CD8-positive, alpha-beta memory T cell (primary cell): ENCODE measurements at regions not wholly inside any gene's neighbourhood (a gene's known extent, or its start where the extent isn't known, plus 50 kb on each side); places are given as distances from the start of the nearest gene placed in this dataset.
A peak's percentile ranks its signal among the peaks of the same experiment; 100 is the strongest.

Experiments used
- CTCF ChIA-PET: fragments of 350-600 bp; sonication (Branson Sonifier 250); formaldehyde crosslinking; loops from one replicate; lab custom pipeline; 2021; ENCODE audit warnings: antibody characterized with exemption; lab: Charles Lee
- POLR2A ChIA-PET: fragments of 350-600 bp; sonication (Branson Sonifier 250); formaldehyde crosslinking; loops from one replicate; lab custom pipeline; 2021; ENCODE audit warnings: antibody characterized with exemption; lab: Charles Lee
- DNase-seq, 5 donors: peaks; one replicate each; pipeline versions ENCODE4 v3.0.0 to v3.0.0-alpha.2; 2020 to 2022; ENCODE audit warnings: mixed read lengths in 1 of 5
- H3K27ac ChIP-seq: one replicate; pipeline ENCODE4 v1.7.0; 2013; ENCODE audit warnings: low read depth, mild to moderate bottlenecking, low read length, moderate library complexity
- H3K27me3 ChIP-seq: 2 replicates; pipeline ENCODE4 v1.7.0; 2013; ENCODE audit warnings: low read length, mild to moderate bottlenecking; ENCODE audit not compliant: insufficient read depth, poor library complexity, severe bottlenecking
- H3K36me3 ChIP-seq: 2 replicates; pipeline ENCODE4 v1.7.0; 2013; ENCODE audit warnings: mild to moderate bottlenecking, low read length, moderate library complexity; ENCODE audit not compliant: insufficient read depth
- H3K4me1 ChIP-seq: 2 replicates; pipeline ENCODE4 v1.7.0; 2013; ENCODE audit warnings: mild to moderate bottlenecking, low read length, moderate library complexity; ENCODE audit not compliant: insufficient read depth
- H3K4me3 ChIP-seq: 2 replicates; pipeline ENCODE4 v1.7.0; 2013; ENCODE audit warnings: mild to moderate bottlenecking, low read length
- H3K9me3 ChIP-seq: 2 replicates; pipeline ENCODE4 v1.7.0; 2013; ENCODE audit warnings: mild to moderate bottlenecking, low read length
- H3K27ac Mint-ChIP-seq, 8 donors: one replicate each; pipeline ENCODE4 v1.8.0; 2020 to 2021; ENCODE audit warnings: mixed read lengths in 8 of 8, mild to moderate bottlenecking in 6 of 8, inconsistent platforms in 3 of 8, moderate library complexity in 3 of 8
- H3K27me3 Mint-ChIP-seq, 2 donors: one replicate each; pipeline ENCODE4 v1.8.0; 2020 to 2021; ENCODE audit warnings: mixed read lengths in 2 of 2, mild to moderate bottlenecking in 1 of 2, moderate library complexity in 1 of 2
- H3K36me3 Mint-ChIP-seq, 3 donors: one replicate each; pipeline ENCODE4 v1.8.0; 2020 to 2021; ENCODE audit warnings: mixed read lengths in 3 of 3, inconsistent platforms in 1 of 3, mild to moderate bottlenecking in 1 of 3
- H3K4me1 Mint-ChIP-seq, 3 donors: one replicate each; pipeline ENCODE4 v1.8.0; 2020 to 2021; ENCODE audit warnings: mixed read lengths in 3 of 3, inconsistent platforms in 1 of 3, mild to moderate bottlenecking in 1 of 3
- H3K4me3 Mint-ChIP-seq, 7 donors: one replicate each; pipeline ENCODE4 v1.8.0; 2020 to 2021; ENCODE audit warnings: mixed read lengths in 7 of 7, mild to moderate bottlenecking in 6 of 7, moderate library complexity in 4 of 7, inconsistent platforms in 2 of 7
- H3K9me3 Mint-ChIP-seq, 5 donors: one replicate each; pipeline ENCODE4 v1.8.0; 2020 to 2022; ENCODE audit warnings: mixed read lengths in 5 of 5, mild to moderate bottlenecking in 3 of 5, moderate library complexity in 2 of 5, inconsistent platforms in 1 of 5

DNA sequence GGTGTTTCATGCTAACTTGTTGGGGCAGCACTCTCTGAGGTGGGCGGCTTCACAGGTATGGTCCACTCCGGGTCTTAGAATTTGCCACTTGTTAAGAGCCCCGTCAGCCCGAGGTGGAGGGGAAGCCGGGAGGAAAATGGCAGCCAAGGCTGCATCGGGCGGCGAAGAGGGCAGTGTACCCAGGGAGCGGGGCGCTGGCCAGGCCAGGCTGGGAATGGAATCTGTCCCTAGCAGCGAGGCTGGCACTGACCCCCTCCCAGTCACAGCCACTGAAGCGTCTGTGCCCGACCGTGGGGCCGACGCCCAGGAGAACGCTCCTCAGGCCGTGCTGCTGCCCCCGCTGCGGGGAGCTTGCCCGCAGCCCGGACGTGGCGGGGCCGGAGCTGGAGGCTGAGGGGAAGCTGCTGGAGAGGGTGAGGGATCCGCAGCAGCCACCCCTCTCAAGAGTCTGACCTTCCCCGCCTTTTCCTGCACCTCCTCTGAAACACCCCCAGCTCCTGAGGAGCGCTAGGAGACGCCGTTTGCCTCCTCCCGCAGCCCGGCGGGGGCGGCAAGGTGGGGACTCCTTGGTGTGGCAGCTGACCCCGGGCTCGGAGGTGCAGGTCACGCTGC, 313.8 kb upstream of the SPRY2 start:
- Mint-ChIP-seq H3K36me3 (peaks cover 0 to 9% (median 5%) of the 10 kb centered on the region in 3 donors), H3K4me1 (no peaks in the 10 kb centered on the region), H3K4me3 (peak overlapping the region in 1 of 7 donors; percentile 7), H3K27me3 (peaks cover 1 to 3% of the 10 kb centered on the region in 2 donors), H3K27ac (no peak overlapping the region), H3K9me3 (peaks cover 5 to 10% (median 8%) of the 10 kb centered on the region in 5 donors)
- no peak for DNase-seq
- no peaks in the 10 kb centered on the region for H3K36me3 ChIP-seq
- no peak overlapping the region for H3K4me3 ChIP-seq
- no peaks in the 10 kb centered on the region for H3K9me3 ChIP-seq
- ChIA-PET POLR2A (no interaction called here), CTCF (no interaction called here)
- no peaks in the 10 kb centered on the region for H3K27me3 ChIP-seq
- no peaks in the 10 kb centered on the region for H3K4me1 ChIP-seq
- no peak overlapping the region for H3K27ac ChIP-seq

DNA sequence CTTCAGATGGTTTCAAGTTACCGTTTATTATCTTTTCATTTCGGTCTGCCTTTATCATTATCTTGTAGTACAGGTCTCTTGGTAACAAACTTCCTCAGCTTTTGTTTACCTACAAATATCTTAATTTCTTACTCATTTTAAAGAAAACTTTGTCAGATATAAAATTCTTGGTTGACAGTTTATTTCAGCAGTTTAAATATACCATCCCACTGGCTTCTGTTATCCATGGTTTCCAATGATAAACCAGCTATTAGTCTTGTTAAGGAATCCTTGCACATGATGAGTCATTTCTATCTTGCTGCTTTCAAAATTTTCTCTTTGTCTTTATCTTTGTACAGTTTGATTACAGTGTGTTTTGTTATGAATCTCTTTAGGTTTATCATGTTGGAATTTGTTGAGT, 308.3 kb upstream of the SPRY2 start:
- H3K36me3 Mint-ChIP-seq = peaks cover 0 to 18% (median 0%) of the 10 kb centered on the region in 3 donors
- H3K36me3 ChIP-seq = no peaks in the 10 kb centered on the region
- H3K27ac ChIP-seq = no peak overlapping the region
- no peaks in the 10 kb centered on the region for H3K9me3 ChIP-seq
- peaks cover 5 to 19% (median 7%) of the 10 kb centered on the region in 5 donors for H3K9me3 Mint-ChIP-seq
- POLR2A ChIA-PET = no interaction called here
- H3K4me1 ChIP-seq = no peaks in the 10 kb centered on the region
- peaks cover 0 to 3% of the 10 kb centered on the region in 2 donors for H3K27me3 Mint-ChIP-seq
- H3K4me3 ChIP-seq = no peak overlapping the region
- CTCF ChIA-PET = no interaction called here
- DNase-seq = no peak
- H3K27ac Mint-ChIP-seq = no peak overlapping the region
- no peaks in the 10 kb centered on the region for H3K27me3 ChIP-seq
- no peak overlapping the region for H3K4me3 Mint-ChIP-seq
- H3K4me1 Mint-ChIP-seq = no peaks in the 10 kb centered on the region

DNA sequence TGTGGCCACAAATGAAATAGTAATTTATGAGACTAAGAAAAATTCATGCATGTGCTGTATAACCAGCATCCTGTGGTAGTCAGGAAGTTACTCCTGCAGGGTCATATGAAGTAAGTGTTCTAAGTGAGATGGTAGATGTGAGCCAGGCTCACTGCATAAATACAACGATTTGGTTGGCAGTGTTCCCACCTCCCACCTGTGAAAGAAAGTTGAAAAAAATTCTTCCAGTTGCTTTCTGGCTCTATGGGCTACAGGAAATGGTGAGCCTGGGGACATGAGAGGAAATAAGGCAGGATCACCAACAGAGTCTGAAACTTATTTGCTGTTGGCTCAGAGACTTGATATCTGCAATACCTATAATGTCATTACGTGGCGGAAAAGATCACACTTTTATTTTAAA, 301.7 kb upstream of the SPRY2 start:
- Mint-ChIP-seq H3K36me3 (peaks cover 0 to 4% (median 0%) of the 10 kb centered on the region in 3 donors), H3K27ac (peak overlapping the region in 1 of 8 donors; percentile 2), H3K9me3 (peaks cover 0 to 23% (median 0%) of the 10 kb centered on the region in 5 donors), H3K4me3 (no peak overlapping the region), H3K27me3 (peaks cover 0 to 1% of the 10 kb centered on the region in 2 donors), H3K4me1 (no peaks in the 10 kb centered on the region)
- ChIA-PET POLR2A (no interaction called here), CTCF (no interaction called here)
- Histone ChIP-seq H3K36me3 (no peaks in the 10 kb centered on the region), H3K4me1 (no peaks in the 10 kb centered on the region), H3K27me3 (no peaks in the 10 kb centered on the region), H3K4me3 (no peak overlapping the region), H3K9me3 (no peaks in the 10 kb centered on the region), H3K27ac (no peak overlapping the region)
- DNase-seq = no peak

DNA sequence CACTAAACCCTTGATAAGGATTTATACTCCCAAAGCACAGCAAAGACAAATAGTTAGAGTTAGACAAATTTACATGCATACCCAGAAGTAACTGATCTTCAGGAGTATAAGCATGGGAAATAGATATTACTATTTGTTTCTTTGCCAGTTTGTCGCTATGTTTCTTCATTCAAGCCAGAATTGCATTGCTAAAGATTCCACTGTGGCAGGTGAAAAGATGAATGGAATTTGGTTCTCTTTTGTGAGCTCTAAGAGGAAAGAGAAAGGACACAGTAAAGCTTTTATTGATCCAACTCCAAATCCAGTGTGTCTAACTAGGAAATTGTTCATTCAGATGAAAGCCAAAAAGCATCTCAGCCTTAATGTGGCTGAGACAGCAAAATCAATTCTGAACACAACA, 292.3 kb upstream of the SPRY2 start:
- Mint-ChIP-seq H3K4me3 (no peak overlapping the region), H3K36me3 (peaks cover 0 to 3% (median 0%) of the 10 kb centered on the region in 3 donors), H3K9me3 (peaks cover 0 to 7% (median 0%) of the 10 kb centered on the region in 5 donors), H3K4me1 (peaks cover 5 to 11% (median 9%) of the 10 kb centered on the region in 3 donors), H3K27me3 (no peaks in the 10 kb centered on the region), H3K27ac (no peak overlapping the region)
- ChIA-PET CTCF (no interaction called here), POLR2A (no interaction called here)
- Histone ChIP-seq H3K9me3 (no peaks in the 10 kb centered on the region), H3K36me3 (no peaks in the 10 kb centered on the region), H3K27me3 (no peaks in the 10 kb centered on the region), H3K27ac (no peak overlapping the region), H3K4me1 (no peaks in the 10 kb centered on the region), H3K4me3 (no peak overlapping the region)
- no peak for DNase-seq

DNA sequence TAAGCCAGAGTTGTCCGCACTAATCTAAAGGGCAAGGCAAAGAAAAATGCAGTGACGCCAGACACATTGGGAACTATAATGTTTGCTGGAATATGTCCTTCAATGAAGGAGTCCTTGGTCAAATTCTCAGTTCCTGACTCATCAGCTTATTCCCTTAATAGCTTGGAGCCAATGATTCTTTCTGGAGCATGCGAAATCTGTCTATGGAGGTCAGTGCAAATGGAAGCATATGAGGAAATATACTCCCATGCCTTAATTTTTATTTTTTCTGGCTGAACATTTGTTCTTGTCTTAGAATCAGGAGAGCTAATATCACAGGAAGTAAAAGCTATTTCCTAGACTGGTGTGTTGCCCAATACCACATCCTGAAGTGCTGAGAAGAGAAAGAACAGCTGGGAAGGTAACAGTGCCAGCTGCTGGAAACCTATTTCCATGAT, 289.8 kb upstream of the SPRY2 start:
- no peaks in the 10 kb centered on the region for H3K27me3 ChIP-seq
- H3K4me1 ChIP-seq = no peaks in the 10 kb centered on the region
- H3K9me3 Mint-ChIP-seq = peaks cover 0 to 9% (median 0%) of the 10 kb centered on the region in 5 donors
- ChIA-PET POLR2A (no interaction called here), CTCF (no interaction called here)
- H3K27me3 Mint-ChIP-seq = no peaks in the 10 kb centered on the region
- peak overlapping the region in 1 of 7 donors; percentile 13 for H3K4me3 Mint-ChIP-seq
- H3K36me3 Mint-ChIP-seq = peaks cover 0 to 3% (median 0%) of the 10 kb centered on the region in 3 donors
- peak overlapping the region in 1 of 8 donors; percentile 34 for H3K27ac Mint-ChIP-seq
- DNase-seq = no peak
- no peaks in the 10 kb centered on the region for H3K9me3 ChIP-seq
- no peak overlapping the region for H3K27ac ChIP-seq
- H3K36me3 ChIP-seq = no peaks in the 10 kb centered on the region
- H3K4me3 ChIP-seq = no peak overlapping the region
- H3K4me1 Mint-ChIP-seq = peaks cover 5 to 11% (median 9%) of the 10 kb centered on the region in 3 donors

DNA sequence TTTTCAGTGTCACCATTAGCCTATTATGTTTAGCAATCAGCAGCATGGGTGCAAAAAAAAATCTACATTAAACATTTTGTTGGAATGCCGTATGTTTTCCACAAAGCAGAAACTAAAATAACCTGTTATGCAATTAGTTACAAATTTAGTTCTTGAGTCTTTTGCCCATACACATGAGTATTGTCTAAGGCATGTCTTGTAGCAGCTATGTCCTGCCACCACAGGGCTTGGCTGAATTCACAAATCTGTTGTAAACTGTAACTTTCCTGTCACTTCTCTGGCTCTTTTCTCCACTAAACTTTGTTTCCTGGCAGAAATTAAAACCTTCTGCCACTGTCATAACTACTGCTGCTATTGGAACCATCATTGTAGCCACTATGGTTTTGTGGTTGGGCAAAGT, 277.9 kb upstream of the SPRY2 start:
- Mint-ChIP-seq H3K4me1 (no peaks in the 10 kb centered on the region), H3K36me3 (peaks cover 0 to 3% (median 2%) of the 10 kb centered on the region in 3 donors), H3K4me3 (no peak overlapping the region), H3K27me3 (peaks cover 0 to 5% of the 10 kb centered on the region in 2 donors), H3K27ac (no peak overlapping the region), H3K9me3 (peaks cover 0 to 8% (median 0%) of the 10 kb centered on the region in 5 donors)
- Histone ChIP-seq H3K4me1 (no peaks in the 10 kb centered on the region), H3K9me3 (no peaks in the 10 kb centered on the region), H3K36me3 (no peaks in the 10 kb centered on the region), H3K4me3 (no peak overlapping the region), H3K27me3 (no peaks in the 10 kb centered on the region), H3K27ac (no peak overlapping the region)
- no peak for DNase-seq
- ChIA-PET CTCF (no interaction called here), POLR2A (no interaction called here)

DNA sequence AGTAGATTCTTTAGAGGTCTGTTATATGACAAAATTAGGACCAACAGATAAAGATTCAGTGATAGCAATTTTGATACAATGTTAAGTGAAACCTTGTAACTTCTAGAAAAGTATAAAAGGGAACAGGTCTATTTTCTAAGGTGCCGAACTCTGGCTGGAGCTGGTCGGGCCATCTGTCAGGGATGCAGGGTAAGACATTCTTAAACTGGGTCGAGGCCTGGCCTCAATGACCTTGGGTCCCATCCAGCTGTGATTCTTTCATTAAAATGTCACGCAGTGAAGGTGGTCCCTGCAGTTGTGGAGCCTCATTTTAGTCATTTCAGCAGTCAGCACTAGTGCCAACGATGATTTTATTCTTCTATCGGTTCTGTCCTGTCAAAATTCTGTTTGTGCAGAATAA, 271.9 kb upstream of the SPRY2 start:
- Mint-ChIP-seq H3K4me1 (no peaks in the 10 kb centered on the region), H3K36me3 (peaks cover 0 to 2% (median 0%) of the 10 kb centered on the region in 3 donors), H3K4me3 (no peak overlapping the region), H3K27ac (peak overlapping the region in 1 of 8 donors; percentile 70), H3K9me3 (peaks cover 0 to 3% (median 0%) of the 10 kb centered on the region in 5 donors), H3K27me3 (peaks cover 0 to 2% of the 10 kb centered on the region in 2 donors)
- ChIA-PET CTCF (no interaction called here), POLR2A (no interaction called here)
- no peak for DNase-seq
- no peak overlapping the region for H3K27ac ChIP-seq
- no peaks in the 10 kb centered on the region for H3K27me3 ChIP-seq
- H3K9me3 ChIP-seq = no peaks in the 10 kb centered on the region
- H3K4me1 ChIP-seq = no peaks in the 10 kb centered on the region
- H3K36me3 ChIP-seq = no peaks in the 10 kb centered on the region
- H3K4me3 ChIP-seq = no peak overlapping the region

DNA sequence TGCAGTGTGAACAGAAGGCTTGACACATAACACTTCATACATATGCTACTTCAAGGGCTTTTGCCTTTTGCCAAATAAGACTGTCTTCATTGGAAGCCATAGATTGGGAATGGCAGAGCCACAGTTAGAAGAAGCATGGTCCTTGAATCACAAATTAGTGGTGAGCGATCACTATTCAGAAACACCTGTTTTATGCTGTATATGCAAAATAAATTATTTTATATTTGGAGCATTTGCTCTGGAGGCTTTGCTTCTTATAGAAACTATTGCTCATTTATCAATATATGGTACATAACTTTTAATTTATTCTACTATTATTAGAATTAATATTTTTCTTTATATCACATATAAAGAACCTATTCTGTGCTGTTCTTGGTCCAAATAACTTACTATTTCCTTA, 270.4 kb upstream of the SPRY2 start:
- no peaks in the 10 kb centered on the region for H3K27me3 ChIP-seq
- H3K4me3 Mint-ChIP-seq = no peak overlapping the region
- H3K4me1 Mint-ChIP-seq = no peaks in the 10 kb centered on the region

More for the DNA sequence above, 270.4 kb upstream of the SPRY2 start:
- Histone ChIP-seq H3K9me3 (no peaks in the 10 kb centered on the region), H3K27ac (no peak overlapping the region), H3K4me1 (no peaks in the 10 kb centered on the region), H3K36me3 (no peaks in the 10 kb centered on the region), H3K4me3 (no peak overlapping the region)
- CTCF ChIA-PET = no interaction called here
- POLR2A ChIA-PET = no interaction called here
- Mint-ChIP-seq H3K9me3 (peaks cover 0 to 3% (median 0%) of the 10 kb centered on the region in 5 donors), H3K27ac (no peak overlapping the region), H3K27me3 (peaks cover 0 to 2% of the 10 kb centered on the region in 2 donors), H3K36me3 (no peaks in the 10 kb centered on the region)
- no peak for DNase-seq
